ENCODE measurements at regions not wholly inside any gene's neighbourhood (a gene's known extent, or its start where the extent isn't known, plus 50 kb on each side); places are given as distances from the start of the nearest gene placed in this dataset.
"Not testable (repeated sequence)": the region's sequence is repeated elsewhere in the genome, so short reads cannot be mapped to it uniquely, and the experiment has no call there.

DNA sequence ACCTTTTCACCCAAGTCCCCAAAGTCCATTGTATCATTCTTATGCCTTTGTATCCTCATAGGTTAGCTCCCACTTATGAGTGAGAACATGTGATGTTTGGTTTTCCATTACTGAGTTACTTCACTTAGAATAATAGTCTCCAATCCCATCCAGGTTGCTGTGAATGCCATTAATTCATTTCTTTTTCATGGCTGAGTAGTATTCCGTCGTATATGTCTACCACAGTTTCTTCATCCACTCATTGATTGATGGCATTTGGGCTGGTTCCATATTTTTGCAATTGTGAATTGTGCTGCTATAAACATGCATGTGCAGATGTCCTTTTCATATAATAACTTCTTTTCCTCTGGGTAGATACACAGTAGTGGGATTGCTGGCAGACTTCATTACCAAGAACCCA, 451.9 kb upstream of the KLF6 start:
- TF ChIP-seq, protein P1, sequence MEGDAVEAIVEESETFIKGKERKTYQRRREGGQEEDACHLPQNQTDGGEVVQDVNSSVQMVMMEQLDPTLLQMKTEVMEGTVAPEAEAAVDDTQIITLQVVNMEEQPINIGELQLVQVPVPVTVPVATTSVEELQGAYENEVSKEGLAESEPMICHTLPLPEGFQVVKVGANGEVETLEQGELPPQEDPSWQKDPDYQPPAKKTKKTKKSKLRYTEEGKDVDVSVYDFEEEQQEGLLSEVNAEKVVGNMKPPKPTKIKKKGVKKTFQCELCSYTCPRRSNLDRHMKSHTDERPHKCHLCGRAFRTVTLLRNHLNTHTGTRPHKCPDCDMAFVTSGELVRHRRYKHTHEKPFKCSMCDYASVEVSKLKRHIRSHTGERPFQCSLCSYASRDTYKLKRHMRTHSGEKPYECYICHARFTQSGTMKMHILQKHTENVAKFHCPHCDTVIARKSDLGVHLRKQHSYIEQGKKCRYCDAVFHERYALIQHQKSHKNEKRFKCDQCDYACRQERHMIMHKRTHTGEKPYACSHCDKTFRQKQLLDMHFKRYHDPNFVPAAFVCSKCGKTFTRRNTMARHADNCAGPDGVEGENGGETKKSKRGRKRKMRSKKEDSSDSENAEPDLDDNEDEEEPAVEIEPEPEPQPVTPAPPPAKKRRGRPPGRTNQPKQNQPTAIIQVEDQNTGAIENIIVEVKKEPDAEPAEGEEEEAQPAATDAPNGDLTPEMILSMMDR (IDR thresholded peaks at IDR 0.05): not testable (repeated sequence)
- not testable (repeated sequence) for TF ChIP-seq NFYB (CRISPR knock-in tag; conservative IDR thresholded peaks at IDR 0.05; ENCODE audit: low read depth); HMGA2 (CRISPR knock-in tag; IDR thresholded peaks at IDR 0.05); ESRRA (CRISPR knock-in tag; IDR thresholded peaks at IDR 0.05; ENCODE audit: borderline replicate concordance); CREB1 (CRISPR knock-in tag; IDR thresholded peaks at IDR 0.05); SP1 (CRISPR knock-in tag; conservative IDR thresholded peaks at IDR 0.05); NR3C1 (CRISPR knock-in tag; conservative IDR thresholded peaks at IDR 0.05; ENCODE audit: low read depth); KAT7 (CRISPR knock-in tag; IDR thresholded peaks at IDR 0.05; ENCODE audit: borderline replicate concordance); ZNF121 (CRISPR knock-in tag; IDR thresholded peaks at IDR 0.05); ZBTB21 (CRISPR knock-in tag; IDR thresholded peaks at IDR 0.05; ENCODE audit: borderline replicate concordance)
- TF ChIP-seq, protein P2, sequence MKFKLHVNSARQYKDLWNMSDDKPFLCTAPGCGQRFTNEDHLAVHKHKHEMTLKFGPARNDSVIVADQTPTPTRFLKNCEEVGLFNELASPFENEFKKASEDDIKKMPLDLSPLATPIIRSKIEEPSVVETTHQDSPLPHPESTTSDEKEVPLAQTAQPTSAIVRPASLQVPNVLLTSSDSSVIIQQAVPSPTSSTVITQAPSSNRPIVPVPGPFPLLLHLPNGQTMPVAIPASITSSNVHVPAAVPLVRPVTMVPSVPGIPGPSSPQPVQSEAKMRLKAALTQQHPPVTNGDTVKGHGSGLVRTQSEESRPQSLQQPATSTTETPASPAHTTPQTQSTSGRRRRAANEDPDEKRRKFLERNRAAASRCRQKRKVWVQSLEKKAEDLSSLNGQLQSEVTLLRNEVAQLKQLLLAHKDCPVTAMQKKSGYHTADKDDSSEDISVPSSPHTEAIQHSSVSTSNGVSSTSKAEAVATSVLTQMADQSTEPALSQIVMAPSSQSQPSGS (CRISPR knock-in tag; IDR thresholded peaks at IDR 0.05; ENCODE audit: borderline replicate concordance, low read depth): not testable (repeated sequence)
- TF ChIP-seq, protein P3, sequence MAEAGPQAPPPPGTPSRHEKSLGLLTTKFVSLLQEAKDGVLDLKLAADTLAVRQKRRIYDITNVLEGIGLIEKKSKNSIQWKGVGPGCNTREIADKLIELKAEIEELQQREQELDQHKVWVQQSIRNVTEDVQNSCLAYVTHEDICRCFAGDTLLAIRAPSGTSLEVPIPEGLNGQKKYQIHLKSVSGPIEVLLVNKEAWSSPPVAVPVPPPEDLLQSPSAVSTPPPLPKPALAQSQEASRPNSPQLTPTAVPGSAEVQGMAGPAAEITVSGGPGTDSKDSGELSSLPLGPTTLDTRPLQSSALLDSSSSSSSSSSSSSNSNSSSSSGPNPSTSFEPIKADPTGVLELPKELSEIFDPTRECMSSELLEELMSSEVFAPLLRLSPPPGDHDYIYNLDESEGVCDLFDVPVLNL (CRISPR knock-in tag; IDR thresholded peaks at IDR 0.05; ENCODE audit: borderline replicate concordance, low read depth): not testable (repeated sequence)
- TF ChIP-seq, protein P4, sequence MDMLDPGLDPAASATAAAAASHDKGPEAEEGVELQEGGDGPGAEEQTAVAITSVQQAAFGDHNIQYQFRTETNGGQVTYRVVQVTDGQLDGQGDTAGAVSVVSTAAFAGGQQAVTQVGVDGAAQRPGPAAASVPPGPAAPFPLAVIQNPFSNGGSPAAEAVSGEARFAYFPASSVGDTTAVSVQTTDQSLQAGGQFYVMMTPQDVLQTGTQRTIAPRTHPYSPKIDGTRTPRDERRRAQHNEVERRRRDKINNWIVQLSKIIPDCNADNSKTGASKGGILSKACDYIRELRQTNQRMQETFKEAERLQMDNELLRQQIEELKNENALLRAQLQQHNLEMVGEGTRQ (CRISPR knock-in tag; IDR thresholded peaks at IDR 0.05): not testable (repeated sequence)
- TF ChIP-seq, protein P5, sequence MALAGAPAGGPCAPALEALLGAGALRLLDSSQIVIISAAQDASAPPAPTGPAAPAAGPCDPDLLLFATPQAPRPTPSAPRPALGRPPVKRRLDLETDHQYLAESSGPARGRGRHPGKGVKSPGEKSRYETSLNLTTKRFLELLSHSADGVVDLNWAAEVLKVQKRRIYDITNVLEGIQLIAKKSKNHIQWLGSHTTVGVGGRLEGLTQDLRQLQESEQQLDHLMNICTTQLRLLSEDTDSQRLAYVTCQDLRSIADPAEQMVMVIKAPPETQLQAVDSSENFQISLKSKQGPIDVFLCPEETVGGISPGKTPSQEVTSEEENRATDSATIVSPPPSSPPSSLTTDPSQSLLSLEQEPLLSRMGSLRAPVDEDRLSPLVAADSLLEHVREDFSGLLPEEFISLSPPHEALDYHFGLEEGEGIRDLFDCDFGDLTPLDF (CRISPR knock-in tag; IDR thresholded peaks at IDR 0.05): not testable (repeated sequence)
